Caco-2 (cell line): ENCODE measurements at regions not wholly inside any gene's neighbourhood (a gene's known extent, or its start where the extent isn't known, plus 50 kb on each side); places are given as distances from the start of the nearest gene placed in this dataset.

Experiments
- BruUV-seq: library from RNA; stranded (reverse); fragments of 400-500 nt; replicated peaks from 2 replicates; lab custom pipeline; 2021; lab: Mats Ljungman, UMichigan
- CTCF ChIA-PET: fragments of 300-600 bp; sonication (Branson Sonifier 250); formaldehyde crosslinking; loops from one replicate; lab custom pipeline; 2022; ENCODE audit warnings: antibody characterized with exemption; lab: Charles Lee
- POLR2A ChIA-PET: fragments of 300-600 bp; sonication (Branson Sonifier 250); formaldehyde crosslinking; loops from one replicate; lab custom pipeline; 2022; ENCODE audit warnings: antibody characterized with exemption; lab: Charles Lee
- DNase-seq, 2 experiments: peaks; one replicate each; pipeline versions ENCODE4 v3.0.0 to v3.0.0-alpha.2; 2020 to 2022
- H3K27me3 ChIP-seq: replicated peaks from 2 replicates; pipeline ENCODE4 v1.6.0; 2011; ENCODE audit warnings: low read length; ENCODE audit not compliant: control insufficient read depth, insufficient read depth
- H3K36me3 ChIP-seq: 2 replicates; pipeline ENCODE4 v1.5.1; 2011; ENCODE audit warnings: low read length; ENCODE audit not compliant: control insufficient read depth, insufficient read depth
- H3K4me1 ChIP-seq: fragments of 250-450 bp; sonication (Bioruptor Pico); 2 replicates; pipeline ENCODE4 v1.5.1; 2020; ENCODE audit warnings: mild to moderate bottlenecking
- H3K4me3 ChIP-seq: 2 replicates; pipeline ENCODE4 v1.5.1; 2011; ENCODE audit warnings: low read depth, mild to moderate bottlenecking, control low read depth, low read length
- H3K9me3 ChIP-seq: fragments of 250-450 bp; sonication (Bioruptor Pico); 2 replicates; pipeline ENCODE4 v1.5.1; 2020; ENCODE audit warnings: mild to moderate bottlenecking, moderate library complexity
- H3K27ac Mint-ChIP-seq: one replicate; pipeline ENCODE4 v1.8.0; 2022; ENCODE audit warnings: mixed read lengths; ENCODE audit not compliant: unreplicated experiment
- H3K27me3 Mint-ChIP-seq: one replicate; pipeline ENCODE4 v1.8.0; 2022; ENCODE audit warnings: mixed read lengths; ENCODE audit not compliant: insufficient read depth, unreplicated experiment
- H3K36me3 Mint-ChIP-seq: one replicate; pipeline ENCODE4 v1.8.0; 2022; ENCODE audit warnings: mild to moderate bottlenecking, mixed read lengths; ENCODE audit not compliant: insufficient read depth, unreplicated experiment
- H3K4me1 Mint-ChIP-seq: one replicate; pipeline ENCODE4 v1.8.0; 2022; ENCODE audit warnings: low read depth, mixed read lengths; ENCODE audit not compliant: unreplicated experiment
- H3K4me3 Mint-ChIP-seq: one replicate; pipeline ENCODE4 v1.8.0; 2022; ENCODE audit warnings: mild to moderate bottlenecking, moderate library complexity, mixed read lengths; ENCODE audit not compliant: unreplicated experiment
- H3K9me3 Mint-ChIP-seq: one replicate; pipeline ENCODE4 v1.8.0; 2022; ENCODE audit warnings: mixed read lengths; ENCODE audit not compliant: unreplicated experiment
- intact Hi-C: fragments of 100-400 bp; cut with micrococcal nuclease; formaldehyde crosslinking; loops from one replicate; pipeline ENCODE4 v1.10.0; 2022; ENCODE audit not compliant: unreplicated experiment
- TF ChIP-seq, protein P1 (sequence below), 2 experiments: fragments of 200-600 bp in 1 of 2; IDR thresholded peaks; 1 replicate in 1 of 2; 2 replicates in 1 of 2; pipeline versions ENCODE4 v1.5.1 to v1.8.0; 2011 to 2022; ENCODE audit warnings: antibody characterized with exemption in 1 of 2, control low read depth in 1 of 2, inconsistent platforms in 1 of 2, low read depth in 1 of 2, low read length in 1 of 2, mild to moderate bottlenecking in 1 of 2, moderate library complexity in 1 of 2; ENCODE audit not compliant: insufficient read depth in 1 of 2, severe bottlenecking in 1 of 2, unreplicated experiment in 1 of 2

GRCh38 chr11:123363556-123363955 is 66.5 kb upstream of the GRAMD1B start:
- ChIA-PET CTCF (no interaction called here), POLR2A (no interaction called here)
- Histone ChIP-seq H3K36me3 (no peaks in the 10 kb centered on the region), H3K9me3 (no peaks in the 10 kb centered on the region), H3K27me3 (peaks cover 3% of the 10 kb centered on the region; the same call in 1 of the 2 replicates), H3K4me1 (no peaks in the 10 kb centered on the region), H3K4me3 (no peak overlapping the region)
- Mint-ChIP-seq H3K27ac (no peak overlapping the region), H3K4me1 (no peaks in the 10 kb centered on the region), H3K9me3 (no peaks in the 10 kb centered on the region), H3K4me3 (no peak overlapping the region), H3K27me3 (peaks cover 40% of the 10 kb centered on the region), H3K36me3 (no peaks in the 10 kb centered on the region)
- no peak for DNase-seq
- TF ChIP-seq, protein P1, sequence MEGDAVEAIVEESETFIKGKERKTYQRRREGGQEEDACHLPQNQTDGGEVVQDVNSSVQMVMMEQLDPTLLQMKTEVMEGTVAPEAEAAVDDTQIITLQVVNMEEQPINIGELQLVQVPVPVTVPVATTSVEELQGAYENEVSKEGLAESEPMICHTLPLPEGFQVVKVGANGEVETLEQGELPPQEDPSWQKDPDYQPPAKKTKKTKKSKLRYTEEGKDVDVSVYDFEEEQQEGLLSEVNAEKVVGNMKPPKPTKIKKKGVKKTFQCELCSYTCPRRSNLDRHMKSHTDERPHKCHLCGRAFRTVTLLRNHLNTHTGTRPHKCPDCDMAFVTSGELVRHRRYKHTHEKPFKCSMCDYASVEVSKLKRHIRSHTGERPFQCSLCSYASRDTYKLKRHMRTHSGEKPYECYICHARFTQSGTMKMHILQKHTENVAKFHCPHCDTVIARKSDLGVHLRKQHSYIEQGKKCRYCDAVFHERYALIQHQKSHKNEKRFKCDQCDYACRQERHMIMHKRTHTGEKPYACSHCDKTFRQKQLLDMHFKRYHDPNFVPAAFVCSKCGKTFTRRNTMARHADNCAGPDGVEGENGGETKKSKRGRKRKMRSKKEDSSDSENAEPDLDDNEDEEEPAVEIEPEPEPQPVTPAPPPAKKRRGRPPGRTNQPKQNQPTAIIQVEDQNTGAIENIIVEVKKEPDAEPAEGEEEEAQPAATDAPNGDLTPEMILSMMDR (IDR thresholded peaks at IDR 0.05; ENCODE audit: insufficient read depth in 1 of 2, low read depth in 1 of 2, low read length in 1 of 2, severe bottlenecking in 1 of 2, unreplicated experiment in 1 of 2): no peak
- BruUV-seq: no TSS peak
- intact Hi-C loops: no loop called here

DNA sequence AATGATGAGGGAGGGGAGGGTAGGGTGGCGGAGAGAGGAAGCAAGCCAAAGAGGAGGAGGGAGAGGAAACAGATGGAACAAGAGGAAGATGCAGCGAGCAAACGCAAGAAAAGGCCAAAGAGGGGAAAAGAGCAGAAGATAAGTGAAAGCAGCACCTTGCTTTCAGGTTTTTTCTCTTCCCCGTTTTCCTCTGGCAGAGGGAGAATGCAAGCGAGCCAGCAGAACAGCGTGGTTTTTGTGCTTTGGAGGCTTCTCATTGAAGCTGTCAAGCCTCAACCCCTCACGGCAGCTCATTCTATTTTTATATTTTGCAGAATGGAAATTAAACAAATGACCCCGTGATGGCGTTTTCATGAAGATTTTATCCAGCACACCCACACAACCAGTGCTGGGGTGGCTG is 67.1 kb upstream of the GRAMD1B start:
- Mint-ChIP-seq H3K27ac (no peak overlapping the region), H3K4me3 (no peak overlapping the region), H3K36me3 (no peaks in the 10 kb centered on the region), H3K27me3 (peaks cover 42% of the 10 kb centered on the region), H3K4me1 (no peaks in the 10 kb centered on the region), H3K9me3 (no peaks in the 10 kb centered on the region)
- intact Hi-C loops: no loop called here
- TF ChIP-seq, protein P1 (IDR thresholded peaks at IDR 0.05; ENCODE audit: insufficient read depth in 1 of 2, low read depth in 1 of 2, low read length in 1 of 2, severe bottlenecking in 1 of 2, unreplicated experiment in 1 of 2): no peak
- ChIA-PET CTCF (no interaction called here), POLR2A (no interaction called here)
- Histone ChIP-seq H3K4me3 (no peak overlapping the region), H3K27me3 (peaks cover 3% of the 10 kb centered on the region; the same call in 1 of the 2 replicates), H3K9me3 (no peaks in the 10 kb centered on the region), H3K4me1 (no peaks in the 10 kb centered on the region), H3K36me3 (no peaks in the 10 kb centered on the region)
- DNase-seq: no peak
- no TSS peak for BruUV-seq

GRCh38 chr11:123362186-123362585 is 67.9 kb upstream of the GRAMD1B start:
- no TSS peak for BruUV-seq
- TF ChIP-seq, protein P1 (IDR thresholded peaks at IDR 0.05; ENCODE audit: insufficient read depth in 1 of 2, low read depth in 1 of 2, low read length in 1 of 2, severe bottlenecking in 1 of 2, unreplicated experiment in 1 of 2): no peak
- no peaks in the 10 kb centered on the region for H3K4me1 Mint-ChIP-seq
- ChIA-PET CTCF (interaction anchor here (0.5 kb wide), 1 partner anchor 1256 kb away, joined by 3 read pairs; no protein-coding TSS in a partner anchor), POLR2A (no interaction called here)
- DNase-seq: no peak
- intact Hi-C loops: no loop called here
- H3K36me3 Mint-ChIP-seq: no peaks in the 10 kb centered on the region
- no peak overlapping the region for H3K4me3 Mint-ChIP-seq
- H3K9me3 ChIP-seq: no peaks in the 10 kb centered on the region
- H3K4me1 ChIP-seq: no peaks in the 10 kb centered on the region
- H3K27me3 Mint-ChIP-seq: peaks cover 39% of the 10 kb centered on the region
- H3K27ac Mint-ChIP-seq: no peak overlapping the region
- no peak overlapping the region for H3K4me3 ChIP-seq
- peaks cover 3% of the 10 kb centered on the region; the same call in 1 of the 2 replicates for H3K27me3 ChIP-seq
- H3K36me3 ChIP-seq: no peaks in the 10 kb centered on the region
- H3K9me3 Mint-ChIP-seq: no peaks in the 10 kb centered on the region
